NCI-H146 (cell line): ENCODE measurements at regions not wholly inside any gene's neighbourhood (a gene's known extent, or its start where the extent isn't known, plus 50 kb on each side); places are given as distances from the start of the nearest gene placed in this dataset.
"Not testable (repeated sequence)": the region's sequence is repeated elsewhere in the genome, so short reads cannot be mapped to it uniquely, and the experiment has no call there.

Source experiments
- DNase-seq: peaks from one replicate; lab custom pipeline; 2025; lab: John Stamatoyannopoulos, UW

- no peak for DNase-seq
Observed at GRCh38 chr13:40338217-40338616, 328.2 kb downstream of the FOXO1 start.

- DNase-seq, result no peak
Observed at GRCh38 chr13:40340368-40341095, 325.9 kb downstream of the FOXO1 start.

GRCh38 chr13:40341096-40341471 lies 325.4 kb downstream of the FOXO1 start:
- no peak for DNase-seq

GRCh38 chr13:40341501-40341900 lies 324.9 kb downstream of the FOXO1 start:
- no peak for DNase-seq

- no peak for DNase-seq
Observed at GRCh38 chr13:40342461-40342860, 324.0 kb downstream of the FOXO1 start.

- DNase-seq, result no peak
Observed at GRCh38 chr13:40342901-40343300, 323.5 kb downstream of the FOXO1 start.

- DNase-seq, result no peak
Observed at GRCh38 chr13:40343550-40344269, 322.7 kb downstream of the FOXO1 start.

- DNase-seq, result no peak
Observed at GRCh38 chr13:40344270-40345148, 321.9 kb downstream of the FOXO1 start.

- DNase-seq, result no peak
Observed at GRCh38 chr13:40345149-40345514, 321.3 kb downstream of the FOXO1 start.

- DNase-seq, result no peak
Observed at GRCh38 chr13:40345654-40346372, 320.6 kb downstream of the FOXO1 start.

- no peak for DNase-seq
Observed at GRCh38 chr13:40346592-40346991, 319.8 kb downstream of the FOXO1 start.

GRCh38 chr13:40348096-40348679 lies 318.3 kb downstream of the FOXO1 start:
- no peak for DNase-seq

- no peak for DNase-seq
Observed at GRCh38 chr13:40350283-40350992, 316.0 kb downstream of the FOXO1 start.

- DNase-seq, result no peak
Observed at GRCh38 chr13:40351537-40352379, 314.7 kb downstream of the FOXO1 start.

- no peak for DNase-seq
Observed at GRCh38 chr13:40352380-40352778, 314.1 kb downstream of the FOXO1 start.

- no peak for DNase-seq
Observed at GRCh38 chr13:40352802-40353562, 313.5 kb downstream of the FOXO1 start.

GRCh38 chr13:40355126-40355724 lies 311.2 kb downstream of the FOXO1 start:
- DNase-seq, result no peak

GRCh38 chr13:40356011-40356410 lies 310.4 kb downstream of the FOXO1 start:
- DNase-seq, result no peak

GRCh38 chr13:40356458-40356857 lies 310.0 kb downstream of the FOXO1 start:
- DNase-seq, result not testable (repeated sequence)
